Uterus (tissue), 3 donors: ENCODE measurements at regions not wholly inside any gene's neighbourhood (a gene's known extent, or its start where the extent isn't known, plus 50 kb on each side); places are given as distances from the start of the nearest gene placed in this dataset.

Experiments used
- DNase-seq, 2 donors: peaks; one replicate each; pipeline ENCODE4 v3.0.0-alpha.2; 2019 to 2020
- H3K27ac ChIP-seq, 2 donors: fragments of 200-600 bp; sonication (generic); 1 replicate in 1 of 2; 2 replicates in 1 of 2; pipeline ENCODE4 v1.5.1; 2016 to 2018
- H3K27me3 ChIP-seq, 2 donors: fragments of 200-600 bp; sonication (generic); one replicate each; pipeline ENCODE4 v1.5.1; 2018 to 2019; ENCODE audit warnings: control low read depth in 1 of 2
- H3K36me3 ChIP-seq, 2 donors: fragments of 200-600 bp; sonication (generic); one replicate each; pipeline ENCODE4 v1.5.1; 2019; ENCODE audit warnings: control low read depth in 1 of 2
- H3K4me1 ChIP-seq, 2 donors: fragments of 200-600 bp; sonication (generic); one replicate each; pipeline ENCODE4 v1.5.1; 2018 to 2019; ENCODE audit warnings: control low read depth in 1 of 2
- H3K4me3 ChIP-seq, 2 donors: fragments of 200-600 bp; sonication (generic); 1 replicate in 1 of 2; 2 replicates in 1 of 2; pipeline ENCODE4 v1.5.1; 2018 to 2019; ENCODE audit warnings: mild to moderate bottlenecking in 1 of 2
- H3K9me3 ChIP-seq, 2 donors: fragments of 200-600 bp; sonication (generic); one replicate each; pipeline ENCODE4 v1.5.1; 2019; ENCODE audit warnings: control low read depth in 1 of 2
- CTCF ChIP-seq, 4 experiments: fragments of 200-600 bp in 2 of 4; fragments of 450-650 bp in 2 of 4; sonication (generic) in 2 of 4; IDR thresholded peaks; one replicate each; pipeline ENCODE4 v1.5.1; 2016 to 2019; ENCODE audit warnings: antibody characterized with exemption in 4 of 4, mild to moderate bottlenecking in 2 of 4, moderate library complexity in 1 of 4
- POLR2A ChIP-seq, 2 donors: fragments of 450-650 bp; IDR thresholded peaks; one replicate each; pipeline ENCODE4 v1.6.1; 2016; ENCODE audit warnings: antibody characterized with exemption in 2 of 2, mild to moderate bottlenecking in 1 of 2, moderate library complexity in 1 of 2
- intact Hi-C: fragments of 100-400 bp; cut with DNase I; formaldehyde crosslinking; loops from one replicate; pipeline ENCODE4 v1.15.1; 2023; ENCODE audit warnings: low total_unique reads
- donor health status: DM: yes; HTN: yes; CAD: no.

GRCh38 chr14:104352493-104353220 lies 214.3 kb downstream of the KIF26A start:
- no peak overlapping the region for H3K27ac ChIP-seq
- DNase-seq: peak in 1 of 2 donors; percentile 2
- H3K9me3 ChIP-seq: no peaks in the 10 kb centered on the region
- H3K27me3 ChIP-seq: no peaks in the 10 kb centered on the region
- no peak overlapping the region for H3K4me3 ChIP-seq
- intact Hi-C loops: no loop called here
- H3K36me3 ChIP-seq: no peaks in the 10 kb centered on the region
- TF ChIP-seq POLR2A (IDR thresholded peaks at IDR 0.05) (no peak), CTCF (IDR thresholded peaks at IDR 0.05) (no peak)
- no peaks in the 10 kb centered on the region for H3K4me1 ChIP-seq

- Histone ChIP-seq H3K36me3 (no peaks in the 10 kb centered on the region), H3K9me3 (no peaks in the 10 kb centered on the region), H3K27me3 (no peaks in the 10 kb centered on the region), H3K27ac (no peak overlapping the region), H3K4me1 (no peaks in the 10 kb centered on the region), H3K4me3 (no peak overlapping the region)
- TF ChIP-seq POLR2A (IDR thresholded peaks at IDR 0.05) (no peak), CTCF (IDR thresholded peaks at IDR 0.05) (no peak)
- DNase-seq: peak; percentile 5
- intact Hi-C loops: no loop called here
Measured at GRCh38 chr14:104353221-104353920, 215.0 kb downstream of the KIF26A start.

GRCh38 chr14:104353921-104354701 lies 215.7 kb downstream of the KIF26A start:
- no peaks in the 10 kb centered on the region for H3K36me3 ChIP-seq
- intact Hi-C loops: no loop called here
- H3K4me3 ChIP-seq: no peak overlapping the region
- DNase-seq: peak; percentile 13 to 44
- no peaks in the 10 kb centered on the region for H3K4me1 ChIP-seq
- no peak for TF ChIP-seq POLR2A (IDR thresholded peaks at IDR 0.05)
- no peak for TF ChIP-seq CTCF (IDR thresholded peaks at IDR 0.05)
- no peaks in the 10 kb centered on the region for H3K27me3 ChIP-seq
- H3K9me3 ChIP-seq: no peaks in the 10 kb centered on the region
- peak overlapping the region in 1 of 2 donors; percentile 52 for H3K27ac ChIP-seq

- Histone ChIP-seq H3K27ac (no peak overlapping the region), H3K4me3 (no peak overlapping the region), H3K4me1 (no peaks in the 10 kb centered on the region), H3K9me3 (no peaks in the 10 kb centered on the region), H3K36me3 (no peaks in the 10 kb centered on the region), H3K27me3 (no peaks in the 10 kb centered on the region)
- peak in 1 of 2 donors; percentile 7 for DNase-seq
- no peak for TF ChIP-seq POLR2A (IDR thresholded peaks at IDR 0.05)
- TF ChIP-seq CTCF (IDR thresholded peaks at IDR 0.05): no peak
- intact Hi-C loops: no loop called here
Measured at GRCh38 chr14:104355101-104356019, 217.0 kb downstream of the KIF26A start.
